Breast epithelium (tissue), 4 donors: ENCODE measurements at regions not wholly inside any gene's neighbourhood (a gene's known extent, or its start where the extent isn't known, plus 50 kb on each side); places are given as distances from the start of the nearest gene placed in this dataset.

Experiments
- DNase-seq, 2 donors: peaks; one replicate each; pipeline ENCODE4 v3.0.0-alpha.2; 2019; ENCODE audit warnings: low spot score in 2 of 2
- H3K27ac ChIP-seq, 2 donors: fragments of 200-600 bp; sonication (generic) in 1 of 2; one replicate each; pipeline ENCODE4 v1.5.1; 2016 to 2019; ENCODE audit warnings: mild to moderate bottlenecking in 1 of 2
- H3K27me3 ChIP-seq, 2 donors: fragments of 200-600 bp; sonication (generic) in 1 of 2; one replicate each; pipeline versions ENCODE4 v1.5.1 to v1.6.0; 2017 to 2019; ENCODE audit warnings: control low read depth in 1 of 2, mild to moderate bottlenecking in 1 of 2
- H3K36me3 ChIP-seq: fragments of 200-600 bp; one replicate; pipeline ENCODE4 v1.5.1; 2019
- H3K4me1 ChIP-seq, 2 donors: fragments of 200-600 bp; sonication (generic); one replicate each; pipeline ENCODE4 v1.5.1; 2016 to 2019; ENCODE audit warnings: control low read depth in 1 of 2
- H3K4me3 ChIP-seq, 3 donors: fragments of 200-600 bp; sonication (generic); 1 replicate in 2 of 3; 2 replicates in 1 of 3; pipeline ENCODE4 v1.5.1; 2016 to 2019; ENCODE audit warnings: mild to moderate bottlenecking in 3 of 3, moderate library complexity in 2 of 3
- H3K9me3 ChIP-seq, 2 donors: fragments of 200-600 bp; sonication (generic) in 1 of 2; one replicate each; pipeline ENCODE4 v1.5.1; 2016 to 2019; ENCODE audit warnings: control low read depth in 1 of 2
- POLR2A ChIP-seq: fragments of 450-650 bp; IDR thresholded peaks from one replicate; pipeline ENCODE4 v1.6.1; 2016; ENCODE audit warnings: antibody characterized with exemption, mild to moderate bottlenecking, moderate library complexity
- POLR2AphosphoS5 ChIP-seq, 3 donors: sonication (generic); formaldehyde crosslinking; IDR thresholded peaks; one replicate each; pipeline ENCODE4 v1.6.1; 2017; ENCODE audit warnings: antibody characterized with exemption in 3 of 3
- intact Hi-C: fragments of 100-400 bp; cut with DNase I; formaldehyde crosslinking; loops from one replicate; pipeline ENCODE4 v1.15.1; 2023; ENCODE audit warnings: low total_unique reads
- TF ChIP-seq, protein P1 (sequence below), 3 donors: fragments of 450-650 bp; IDR thresholded peaks; one replicate each; pipeline ENCODE4 v1.5.1; 2016 to 2017; ENCODE audit warnings: antibody characterized with exemption in 3 of 3, mild to moderate bottlenecking in 3 of 3, moderate library complexity in 3 of 3

- intact Hi-C loops, result no loop called here
- Histone ChIP-seq H3K9me3 (no peaks in the 10 kb centered on the region), H3K36me3 (no peaks in the 10 kb centered on the region), H3K27ac (no peak overlapping the region), H3K27me3 (no peaks in the 10 kb centered on the region), H3K4me1 (no peaks in the 10 kb centered on the region), H3K4me3 (no peak overlapping the region)
- TF ChIP-seq, protein P1, sequence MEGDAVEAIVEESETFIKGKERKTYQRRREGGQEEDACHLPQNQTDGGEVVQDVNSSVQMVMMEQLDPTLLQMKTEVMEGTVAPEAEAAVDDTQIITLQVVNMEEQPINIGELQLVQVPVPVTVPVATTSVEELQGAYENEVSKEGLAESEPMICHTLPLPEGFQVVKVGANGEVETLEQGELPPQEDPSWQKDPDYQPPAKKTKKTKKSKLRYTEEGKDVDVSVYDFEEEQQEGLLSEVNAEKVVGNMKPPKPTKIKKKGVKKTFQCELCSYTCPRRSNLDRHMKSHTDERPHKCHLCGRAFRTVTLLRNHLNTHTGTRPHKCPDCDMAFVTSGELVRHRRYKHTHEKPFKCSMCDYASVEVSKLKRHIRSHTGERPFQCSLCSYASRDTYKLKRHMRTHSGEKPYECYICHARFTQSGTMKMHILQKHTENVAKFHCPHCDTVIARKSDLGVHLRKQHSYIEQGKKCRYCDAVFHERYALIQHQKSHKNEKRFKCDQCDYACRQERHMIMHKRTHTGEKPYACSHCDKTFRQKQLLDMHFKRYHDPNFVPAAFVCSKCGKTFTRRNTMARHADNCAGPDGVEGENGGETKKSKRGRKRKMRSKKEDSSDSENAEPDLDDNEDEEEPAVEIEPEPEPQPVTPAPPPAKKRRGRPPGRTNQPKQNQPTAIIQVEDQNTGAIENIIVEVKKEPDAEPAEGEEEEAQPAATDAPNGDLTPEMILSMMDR (IDR thresholded peaks at IDR 0.05), result no peak
- TF ChIP-seq POLR2A (no peak), POLR2AphosphoS5 (IDR thresholded peaks at IDR 0.05) (no peak)
- DNase-seq, result no peak
Observed at GRCh38 chr17:68803164-68803929, 151.8 kb downstream of the ABCA8 start.

- Histone ChIP-seq H3K4me1 (no peaks in the 10 kb centered on the region), H3K9me3 (no peaks in the 10 kb centered on the region), H3K27me3 (no peaks in the 10 kb centered on the region), H3K27ac (peak overlapping the region in 1 of 2 donors; percentile 23), H3K36me3 (no peaks in the 10 kb centered on the region), H3K4me3 (no peak overlapping the region)
- DNase-seq, result no peak
- TF ChIP-seq POLR2AphosphoS5 (IDR thresholded peaks at IDR 0.05), result no peak
- no peak for TF ChIP-seq POLR2A
- TF ChIP-seq, protein P1 (IDR thresholded peaks at IDR 0.05), result no peak
- intact Hi-C loops, result no loop called here
Observed at GRCh38 chr17:68801335-68802247, 153.6 kb downstream of the ABCA8 start.

DNA sequence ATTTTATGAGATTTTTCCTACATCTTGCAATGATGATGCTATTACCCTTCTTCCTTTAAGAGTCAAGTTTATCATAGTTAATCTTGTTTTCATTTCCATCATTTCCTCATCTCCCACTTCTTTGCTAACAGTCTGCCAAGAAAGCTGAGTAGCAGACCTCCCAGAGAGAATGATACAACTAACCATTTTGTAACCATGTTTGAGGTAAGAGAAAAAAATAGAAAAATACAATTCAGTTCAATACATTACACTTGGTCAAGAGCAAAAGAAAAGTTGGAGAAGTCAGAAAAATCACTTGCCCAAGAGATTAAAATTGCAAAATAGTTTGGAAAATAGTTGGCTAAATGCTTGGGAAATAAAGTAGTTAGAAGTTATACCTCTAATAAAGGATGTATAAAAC is 154.4 kb downstream of the ABCA8 start:
- intact Hi-C loops, result no loop called here
- H3K4me1 ChIP-seq, result no peaks in the 10 kb centered on the region
- DNase-seq, result no peak
- TF ChIP-seq, protein P1 (IDR thresholded peaks at IDR 0.05), result no peak
- TF ChIP-seq POLR2A (no peak), POLR2AphosphoS5 (IDR thresholded peaks at IDR 0.05) (no peak)
- H3K36me3 ChIP-seq, result no peaks in the 10 kb centered on the region
- H3K27me3 ChIP-seq, result no peaks in the 10 kb centered on the region
- H3K27ac ChIP-seq, result no peak overlapping the region
- H3K9me3 ChIP-seq, result no peaks in the 10 kb centered on the region
- H3K4me3 ChIP-seq, result no peak overlapping the region

- H3K27me3 ChIP-seq, result no peaks in the 10 kb centered on the region
- no peaks in the 10 kb centered on the region for H3K9me3 ChIP-seq
- no peaks in the 10 kb centered on the region for H3K36me3 ChIP-seq
- peak overlapping the region; percentile 78 to 81 for H3K27ac ChIP-seq
- TF ChIP-seq, protein P1 (IDR thresholded peaks at IDR 0.05), result peak in 2 of 3 donors; percentile 24 to 25
- no peak for TF ChIP-seq POLR2AphosphoS5 (IDR thresholded peaks at IDR 0.05)
- H3K4me1 ChIP-seq, result no peaks in the 10 kb centered on the region
- intact Hi-C loops, result no loop called here
- no peak for DNase-seq
- peak overlapping the region in 2 of 3 donors; percentile 25 to 32 for H3K4me3 ChIP-seq
Observed at GRCh38 chr17:68794636-68795434, 160.4 kb downstream of the ABCA8 start.
